ENCODE measurements at regions not wholly inside any gene's neighbourhood (a gene's known extent, or its start where the extent isn't known, plus 50 kb on each side); places are given as distances from the start of the nearest gene placed in this dataset.

DNA sequence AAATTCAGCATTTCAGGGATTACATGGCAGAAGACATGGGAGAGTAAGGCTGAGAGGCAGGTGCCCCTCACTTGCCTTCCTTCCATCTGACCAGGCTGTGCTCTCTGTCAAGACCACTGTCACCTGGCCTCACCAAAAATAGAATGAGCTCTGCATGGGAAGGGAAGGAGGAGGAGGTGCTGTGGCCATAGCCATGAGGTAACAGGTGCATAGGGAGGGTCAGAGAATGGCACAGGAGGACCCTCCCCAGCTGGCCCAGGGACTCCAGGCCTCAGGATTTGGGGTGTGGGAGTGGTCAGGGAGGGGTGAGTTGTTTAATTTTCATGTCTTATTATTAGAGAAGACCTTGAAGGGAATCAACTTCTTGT lies 192.3 kb downstream of the FCRL5 start:
- DNase-seq (no peak), ATAC-seq (no peak)
- Mint-ChIP-seq H3K27me3 (peaks cover 2% of the 10 kb centered on the region), H3K36me3 (ENCODE audit: low read depth) (no peaks in the 10 kb centered on the region), H3K4me3 (no peak overlapping the region), H3K9me3 (no peaks in the 10 kb centered on the region), H3K27ac (no peak overlapping the region), H3K4me1 (ENCODE audit: low read depth) (no peaks in the 10 kb centered on the region)
- intact Hi-C loops (cut with micrococcal nuclease): loop anchor here (5.0 kb wide), 1 partner anchor 132 kb away; no protein-coding TSS in a partner anchor
- TF ChIP-seq, protein P1, sequence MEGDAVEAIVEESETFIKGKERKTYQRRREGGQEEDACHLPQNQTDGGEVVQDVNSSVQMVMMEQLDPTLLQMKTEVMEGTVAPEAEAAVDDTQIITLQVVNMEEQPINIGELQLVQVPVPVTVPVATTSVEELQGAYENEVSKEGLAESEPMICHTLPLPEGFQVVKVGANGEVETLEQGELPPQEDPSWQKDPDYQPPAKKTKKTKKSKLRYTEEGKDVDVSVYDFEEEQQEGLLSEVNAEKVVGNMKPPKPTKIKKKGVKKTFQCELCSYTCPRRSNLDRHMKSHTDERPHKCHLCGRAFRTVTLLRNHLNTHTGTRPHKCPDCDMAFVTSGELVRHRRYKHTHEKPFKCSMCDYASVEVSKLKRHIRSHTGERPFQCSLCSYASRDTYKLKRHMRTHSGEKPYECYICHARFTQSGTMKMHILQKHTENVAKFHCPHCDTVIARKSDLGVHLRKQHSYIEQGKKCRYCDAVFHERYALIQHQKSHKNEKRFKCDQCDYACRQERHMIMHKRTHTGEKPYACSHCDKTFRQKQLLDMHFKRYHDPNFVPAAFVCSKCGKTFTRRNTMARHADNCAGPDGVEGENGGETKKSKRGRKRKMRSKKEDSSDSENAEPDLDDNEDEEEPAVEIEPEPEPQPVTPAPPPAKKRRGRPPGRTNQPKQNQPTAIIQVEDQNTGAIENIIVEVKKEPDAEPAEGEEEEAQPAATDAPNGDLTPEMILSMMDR (IDR thresholded peaks at IDR 0.05): no peak
- ChIA-PET POLR2A (no interaction called here), CTCF (interaction anchor here (1.5 kb wide), 1 partner anchor 136 kb away, joined by 9 read pairs; no protein-coding TSS in a partner anchor)

DNA sequence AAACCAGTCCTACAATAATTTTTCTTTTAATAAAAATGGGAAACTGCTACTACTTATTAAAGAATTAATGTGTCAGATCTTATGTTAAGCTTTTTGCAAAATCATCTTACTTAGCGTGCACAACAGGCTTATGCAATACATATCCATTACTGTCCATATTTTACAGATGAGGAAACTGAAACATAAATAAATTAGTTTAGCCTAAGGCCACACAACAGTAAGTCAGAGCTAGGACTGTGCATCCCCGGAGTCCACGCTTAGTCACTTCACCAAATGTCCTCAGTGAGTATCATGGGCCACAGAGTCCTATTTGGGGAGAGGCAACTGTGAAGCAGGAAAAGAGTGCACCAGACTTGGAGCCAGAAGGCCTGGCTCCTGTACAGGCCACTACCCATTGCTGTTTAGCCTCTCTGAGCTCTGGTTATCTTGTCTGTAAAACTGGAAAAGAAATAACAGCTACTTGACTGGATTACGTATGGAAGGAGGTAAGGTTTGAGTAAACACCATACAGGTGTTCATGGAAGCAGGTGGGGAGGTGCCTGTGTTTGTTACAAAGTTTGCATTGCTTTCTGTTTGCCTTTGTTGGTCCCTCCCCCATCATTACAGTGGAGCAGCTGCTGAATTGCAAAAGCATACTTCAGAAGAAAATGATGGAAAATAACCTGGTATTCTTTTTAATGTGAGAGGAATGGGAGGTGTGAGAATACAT lies 192.8 kb downstream of the FCRL5 start:
- POLR2A ChIA-PET: no interaction called here
- Mint-ChIP-seq H3K27ac (no peak overlapping the region), H3K27me3 (peaks cover 2% of the 10 kb centered on the region), H3K4me1 (ENCODE audit: low read depth) (no peaks in the 10 kb centered on the region), H3K9me3 (no peaks in the 10 kb centered on the region), H3K36me3 (ENCODE audit: low read depth) (no peaks in the 10 kb centered on the region), H3K4me3 (no peak overlapping the region)
- no peak for DNase-seq
- TF ChIP-seq, protein P1 (IDR thresholded peaks at IDR 0.05): no peak
- no peak for ATAC-seq
- intact Hi-C loops (cut with micrococcal nuclease): loop anchor here (5.0 to 10.0 kb wide), 2 partner anchors 133 to 165 kb away; no protein-coding TSS in a partner anchor
- CTCF ChIA-PET: interaction anchor here (0.7 to 1.5 kb wide), 2 partner anchors 37 to 136 kb away, joined by 3 to 9 read pairs; no protein-coding TSS in a partner anchor

DNA sequence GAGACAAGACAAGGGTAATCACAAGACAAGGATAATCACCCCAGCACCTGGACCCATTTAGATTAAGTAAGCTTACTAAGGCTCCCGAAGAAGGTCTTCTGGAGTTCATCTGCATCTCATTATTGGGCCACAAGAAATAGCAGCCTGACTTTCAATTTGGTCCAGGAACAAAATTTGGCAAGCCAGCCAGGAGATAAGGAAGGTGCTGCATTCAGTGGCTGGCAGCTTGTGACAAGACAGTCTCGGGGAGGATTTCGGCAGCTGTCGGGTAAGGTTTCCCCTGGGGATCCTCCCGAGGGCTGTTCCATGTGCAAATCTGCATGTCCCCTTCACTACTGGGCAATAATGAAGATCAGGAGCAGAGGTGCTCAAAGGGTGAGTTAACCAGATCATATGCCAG lies 195.2 kb downstream of the FCRL5 start:
- POLR2A ChIA-PET: no interaction called here
- H3K36me3 Mint-ChIP-seq (ENCODE audit: low read depth): no peaks in the 10 kb centered on the region
- no peaks in the 10 kb centered on the region for H3K9me3 Mint-ChIP-seq
- H3K4me3 Mint-ChIP-seq: no peak overlapping the region
- CTCF ChIA-PET: interaction anchor here (0.8 to 2.8 kb wide), 2 partner anchors 9 to 13 kb away, joined by 5 to 12 read pairs; no protein-coding TSS in a partner anchor
- ATAC-seq (no peak), DNase-seq (no peak)
- H3K27ac Mint-ChIP-seq: no peak overlapping the region
- no peaks in the 10 kb centered on the region for H3K4me1 Mint-ChIP-seq (ENCODE audit: low read depth)
- peaks cover 2% of the 10 kb centered on the region for H3K27me3 Mint-ChIP-seq
- intact Hi-C loops (cut with micrococcal nuclease): loop anchor here (10.0 kb wide), 1 partner anchor 162 kb away; no protein-coding TSS in a partner anchor
- TF ChIP-seq, protein P1 (IDR thresholded peaks at IDR 0.05): no peak

DNA sequence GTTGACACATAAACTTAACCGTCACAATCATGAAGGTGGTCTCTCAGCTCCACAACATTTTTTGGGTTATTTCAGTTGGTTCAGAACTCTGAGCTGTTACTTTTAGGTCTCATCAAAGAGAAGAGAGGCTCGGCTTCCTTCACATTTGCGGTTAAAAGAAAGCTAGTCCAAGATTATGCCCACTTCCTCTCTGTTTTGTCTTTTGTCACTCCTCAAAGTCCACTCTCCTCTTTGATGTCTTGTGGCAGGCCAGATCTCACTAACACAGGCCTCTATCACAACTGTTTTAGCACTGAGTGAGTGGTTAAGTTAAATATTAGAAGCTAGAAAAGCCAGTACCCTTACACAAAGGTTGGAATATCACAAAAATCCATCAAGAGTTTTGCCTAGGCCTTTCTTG lies 195.7 kb downstream of the FCRL5 start:
- no peak overlapping the region for H3K4me3 Mint-ChIP-seq
- CTCF ChIA-PET: interaction anchor here (0.8 to 2.8 kb wide), 2 partner anchors 10 to 13 kb away, joined by 5 to 12 read pairs; no protein-coding TSS in a partner anchor
- ATAC-seq (no peak), DNase-seq (no peak)
- POLR2A ChIA-PET: no interaction called here
- no peaks in the 10 kb centered on the region for H3K4me1 Mint-ChIP-seq (ENCODE audit: low read depth)
- H3K27ac Mint-ChIP-seq: no peak overlapping the region
- H3K27me3 Mint-ChIP-seq: peaks cover 4% of the 10 kb centered on the region
- intact Hi-C loops (cut with micrococcal nuclease): loop anchor here (10.0 kb wide), 1 partner anchor 162 kb away; no protein-coding TSS in a partner anchor
- H3K36me3 Mint-ChIP-seq (ENCODE audit: low read depth): no peaks in the 10 kb centered on the region
- TF ChIP-seq, protein P1 (IDR thresholded peaks at IDR 0.05): no peak
- no peaks in the 10 kb centered on the region for H3K9me3 Mint-ChIP-seq

DNA sequence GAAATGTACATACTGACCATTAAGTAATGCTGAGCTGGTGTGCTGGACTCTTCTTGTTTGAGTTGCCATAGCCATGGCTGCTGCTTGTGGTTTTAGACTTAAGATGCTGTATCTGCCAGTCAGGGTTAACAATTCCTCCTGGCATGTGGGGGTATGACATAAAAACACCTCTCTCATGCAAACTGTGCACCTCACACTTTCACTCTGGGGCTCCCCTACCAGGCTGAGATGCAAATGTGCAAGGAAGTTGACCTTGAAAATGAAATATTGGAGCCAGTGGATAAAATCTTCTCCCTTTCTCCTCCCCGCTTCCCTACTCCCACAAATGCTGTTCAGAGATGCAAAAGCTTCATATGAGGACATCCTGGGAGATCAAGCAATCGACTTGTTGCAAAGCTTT lies 198.8 kb downstream of the FCRL5 start:
- Mint-ChIP-seq H3K9me3 (no peaks in the 10 kb centered on the region), H3K36me3 (ENCODE audit: low read depth) (no peaks in the 10 kb centered on the region), H3K4me3 (no peak overlapping the region), H3K27me3 (peaks cover 15% of the 10 kb centered on the region), H3K4me1 (ENCODE audit: low read depth) (no peaks in the 10 kb centered on the region), H3K27ac (no peak overlapping the region)
- ATAC-seq (no peak), DNase-seq (no peak)
- POLR2A ChIA-PET: no interaction called here
- CTCF ChIA-PET: no interaction called here
- TF ChIP-seq, protein P1 (IDR thresholded peaks at IDR 0.05): no peak
- intact Hi-C loops (cut with micrococcal nuclease): loop anchor here (10.0 kb wide), 1 partner anchor 159 kb away; no protein-coding TSS in a partner anchor
